Transverse colon (tissue), 4 donors: ENCODE measurements at regions not wholly inside any gene's neighbourhood (a gene's known extent, or its start where the extent isn't known, plus 50 kb on each side); places are given as distances from the start of the nearest gene placed in this dataset.

Experiments used
- EP300 ChIP-seq: sonication (generic); formaldehyde crosslinking; IDR thresholded peaks from one replicate; pipeline ENCODE4 v1.6.1; 2017; ENCODE audit warnings: antibody characterized with exemption, low read depth
- POLR2A ChIP-seq: fragments of 450-650 bp; IDR thresholded peaks from one replicate; pipeline ENCODE4 v1.6.1; 2016; ENCODE audit warnings: antibody characterized with exemption, mild to moderate bottlenecking, moderate library complexity
- POLR2AphosphoS5 ChIP-seq, 3 donors: sonication (generic); formaldehyde crosslinking; IDR thresholded peaks; one replicate each; pipeline ENCODE4 v1.6.1; 2016; ENCODE audit warnings: antibody characterized with exemption in 3 of 3
- TF ChIP-seq, protein P1 (sequence below), 5 experiments: fragments of 200-600 bp in 3 of 5; fragments of 450-650 bp in 2 of 5; sonication (generic) in 3 of 5; IDR thresholded peaks; 1 replicate in 2 of 5; 2 replicates in 3 of 5; pipeline ENCODE4 v1.5.1; 2016 to 2017; ENCODE audit warnings: antibody characterized with exemption in 5 of 5, inconsistent platforms in 3 of 5, mild to moderate bottlenecking in 2 of 5, moderate library complexity in 1 of 5

DNA sequence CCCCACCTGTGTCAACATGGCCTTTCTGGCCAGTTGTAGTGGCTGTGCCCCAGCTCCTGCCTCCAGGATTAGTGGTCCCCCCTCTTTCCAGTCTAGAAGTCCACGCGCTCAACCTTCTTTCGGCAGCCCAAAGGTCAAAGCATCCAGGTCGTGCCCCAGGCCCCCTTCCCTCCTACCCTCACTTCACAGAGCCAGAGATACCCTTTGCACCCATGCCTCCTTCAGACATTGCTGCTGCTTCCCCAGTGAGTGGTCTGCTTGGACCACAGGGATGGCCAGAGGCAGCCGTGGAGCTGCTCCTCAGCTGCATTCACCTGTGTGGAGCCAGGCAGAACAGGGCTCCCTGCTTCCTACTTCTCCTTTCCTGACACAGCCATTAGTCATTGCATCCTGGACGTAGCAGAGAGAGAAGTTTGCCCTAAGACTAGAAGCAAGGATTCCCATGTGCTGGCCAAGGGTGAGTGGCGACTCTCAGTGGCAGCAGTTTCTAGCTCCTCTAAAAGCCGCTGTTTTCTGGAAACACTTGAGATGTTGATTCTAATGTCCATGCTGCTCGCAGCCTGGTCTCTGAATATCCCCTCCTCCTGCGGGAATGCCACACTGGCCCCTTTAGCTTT, 243.1 kb upstream of the SHH start:
- TF ChIP-seq EP300 (no peak), POLR2AphosphoS5 (IDR thresholded peaks at IDR 0.05) (no peak), POLR2A (no peak)
- TF ChIP-seq, protein P1, sequence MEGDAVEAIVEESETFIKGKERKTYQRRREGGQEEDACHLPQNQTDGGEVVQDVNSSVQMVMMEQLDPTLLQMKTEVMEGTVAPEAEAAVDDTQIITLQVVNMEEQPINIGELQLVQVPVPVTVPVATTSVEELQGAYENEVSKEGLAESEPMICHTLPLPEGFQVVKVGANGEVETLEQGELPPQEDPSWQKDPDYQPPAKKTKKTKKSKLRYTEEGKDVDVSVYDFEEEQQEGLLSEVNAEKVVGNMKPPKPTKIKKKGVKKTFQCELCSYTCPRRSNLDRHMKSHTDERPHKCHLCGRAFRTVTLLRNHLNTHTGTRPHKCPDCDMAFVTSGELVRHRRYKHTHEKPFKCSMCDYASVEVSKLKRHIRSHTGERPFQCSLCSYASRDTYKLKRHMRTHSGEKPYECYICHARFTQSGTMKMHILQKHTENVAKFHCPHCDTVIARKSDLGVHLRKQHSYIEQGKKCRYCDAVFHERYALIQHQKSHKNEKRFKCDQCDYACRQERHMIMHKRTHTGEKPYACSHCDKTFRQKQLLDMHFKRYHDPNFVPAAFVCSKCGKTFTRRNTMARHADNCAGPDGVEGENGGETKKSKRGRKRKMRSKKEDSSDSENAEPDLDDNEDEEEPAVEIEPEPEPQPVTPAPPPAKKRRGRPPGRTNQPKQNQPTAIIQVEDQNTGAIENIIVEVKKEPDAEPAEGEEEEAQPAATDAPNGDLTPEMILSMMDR (IDR thresholded peaks at IDR 0.05): no peak
